HepG2 (cell line): ENCODE measurements at regions not wholly inside any gene's neighbourhood (a gene's known extent, or its start where the extent isn't known, plus 50 kb on each side); places are given as distances from the start of the nearest gene placed in this dataset.

Source experiments
- ATAC-seq: fragments of 200-7000 bp; cut with Tn5 transposase; 3 replicates; pipeline ENCODE4 v1.9.1; 2020; ENCODE audit warnings: mild to moderate bottlenecking, moderate library complexity
- BruUV-seq: library from RNA; stranded (reverse); fragments of 400-500 nt; replicated peaks from 2 replicates; lab custom pipeline; 2021; lab: Mats Ljungman, UMichigan
- CTCF ChIA-PET: fragments of 300-600 bp; formaldehyde crosslinking; extraction: SDS; loops from one replicate; lab custom pipeline; 2021; ENCODE audit warnings: low total read pairs, inconsistent platforms, low intra/inter-chr PET ratio; lab: Yijun Ruan, JAX
- POLR2A ChIA-PET: fragments of 350-600 bp; sonication (Branson Sonifier 250); formaldehyde crosslinking; loops from one replicate; lab custom pipeline; 2020; ENCODE audit warnings: antibody characterized with exemption, inconsistent platforms; lab: Yijun Ruan, JAX
- DNase-seq: peaks from one replicate; pipeline ENCODE4 v3.0.0-alpha.2; 2015; ENCODE audit warnings: low spot score
- FAIRE-seq: peaks from 3 replicates; lab custom pipeline; 2011; peaks lifted over from hg19 to GRCh38; lab: Jason Lieb, UNC
- H2AFZ ChIP-seq: one replicate; pipeline ENCODE4 v1.6.1; 2011; ENCODE audit warnings: low read length, inconsistent platforms
- H3K27ac ChIP-seq: fragments of 300-600 bp; 3 replicates; pipeline ENCODE4 v1.8.0; 2011; ENCODE audit warnings: mixed run types, mild to moderate bottlenecking, mixed read lengths, low read length, inconsistent platforms; ENCODE audit not compliant: insufficient read depth; ENCODE audit errors: extremely low read length
- H3K27me3 ChIP-seq, 2 experiments: fragments of 200-600 bp in 1 of 2; 2 replicates in 1 of 2; 3 replicates in 1 of 2; pipeline versions ENCODE4 v1.6.0 to v1.8.0; 2011; ENCODE audit warnings: low read length in 2 of 2, mild to moderate bottlenecking in 2 of 2, moderate library complexity in 2 of 2, inconsistent platforms in 1 of 2; ENCODE audit not compliant: insufficient read depth in 2 of 2, control insufficient read depth in 1 of 2
- H3K36me3 ChIP-seq, 2 experiments: fragments of 200-600 bp in 1 of 2; replicated peaks in 1 of 2; 2 replicates in 1 of 2; 3 replicates in 1 of 2; pipeline versions ENCODE4 v1.5.1 to v1.8.0; 2011; ENCODE audit warnings: low read length in 2 of 2, inconsistent platforms in 1 of 2; ENCODE audit not compliant: insufficient read depth in 2 of 2, control insufficient read depth in 1 of 2
- H3K4me1 ChIP-seq: 2 replicates; pipeline ENCODE4 v1.5.1; 2012; ENCODE audit warnings: low read length, inconsistent platforms; ENCODE audit not compliant: insufficient read depth
- H3K4me2 ChIP-seq: 2 replicates; pipeline ENCODE4 v1.6.0; 2011; ENCODE audit warnings: low read depth, low read length, inconsistent platforms
- H3K4me3 ChIP-seq, 3 experiments: fragments of 200-600 bp in 1 of 3; sonication (generic), shearing (Covaris generic) in 1 of 3; replicated peaks in 1 of 3; 2 replicates each; pipeline ENCODE4 v1.5.1; 2011 to 2016; ENCODE audit warnings: low read length in 3 of 3, inconsistent platforms in 2 of 3, low read depth in 2 of 3, mild to moderate bottlenecking in 2 of 3, control low read depth in 1 of 3, mixed read lengths in 1 of 3; ENCODE audit not compliant: insufficient read depth in 1 of 3
- H3K79me2 ChIP-seq: one replicate; pipeline ENCODE4 v1.6.1; 2011; ENCODE audit warnings: low read length, inconsistent platforms; ENCODE audit not compliant: insufficient read depth
- H3K9ac ChIP-seq: 2 replicates; pipeline ENCODE4 v1.6.0; 2011; ENCODE audit warnings: mild to moderate bottlenecking, low read depth, low read length, inconsistent platforms; ENCODE audit not compliant: insufficient read depth
- H3K9me3 ChIP-seq: 2 replicates; pipeline ENCODE4 v1.5.1; 2012; ENCODE audit warnings: mild to moderate bottlenecking, low read length
- H4K20me1 ChIP-seq: 2 replicates; pipeline ENCODE4 v1.6.0; 2011; ENCODE audit warnings: inconsistent platforms, mild to moderate bottlenecking, low read length, moderate library complexity; ENCODE audit not compliant: insufficient read depth
- ERF ChIP-seq: IDR thresholded peaks from 2 replicates; pipeline ENCODE4 v1.6.1; 2018; ENCODE audit warnings: missing biosample characterization, missing genetic modification reagents
- MBNL3 ChIP-seq: fragments of 250-450 bp; sonication (Bioruptor Pico); conservative IDR thresholded peaks from 2 replicates; pipeline ENCODE4 v1.8.0; 2022; ENCODE audit warnings: mild to moderate bottlenecking, inconsistent platforms
- TEAD2 ChIP-seq: sonication (generic); formaldehyde crosslinking; IDR thresholded peaks from 2 replicates; pipeline ENCODE4 v1.9.0; 2021; ENCODE audit warnings: missing genetic modification reagents
- ZNF230 ChIP-seq: sonication (generic); formaldehyde crosslinking; IDR thresholded peaks from 2 replicates; pipeline ENCODE4 v1.4.0; 2020; ENCODE audit warnings: mild to moderate bottlenecking, missing genetic modification reagents
- WGBS: methylation state at CpG from one replicate; pipeline ENCODE4 v1.1.6; 2017; ENCODE audit warnings: low lambda C conversion rate; 5-methylcytosine and 5-hydroxymethylcytosine counted together
- in situ Hi-C: cut with HindIII; loops from 2 replicates; pipeline ENCODE4 v1.10.0; 2017; ENCODE audit warnings: low pct_unique_long_range_greater_than_20kb; ENCODE audit not compliant: extremely low pct_ligation_motif_present
- intact Hi-C: fragments of 100-400 bp; cut with micrococcal nuclease; formaldehyde crosslinking; loops from one replicate; pipeline ENCODE4 v1.10.0; 2022; ENCODE audit not compliant: unreplicated experiment
- TF ChIP-seq, protein P1 (sequence below): sonication (generic); formaldehyde crosslinking; IDR thresholded peaks from 2 replicates; pipeline ENCODE4 v1.5.1; 2020; ENCODE audit warnings: missing genetic modification reagents, mild to moderate bottlenecking, borderline replicate concordance
- TF ChIP-seq, protein P2 (sequence below): sonication (generic); formaldehyde crosslinking; IDR thresholded peaks from 2 replicates; pipeline ENCODE4 v1.4.0; 2020; ENCODE audit warnings: mild to moderate bottlenecking, missing genetic modification reagents, borderline replicate concordance
- TF ChIP-seq, protein P3 (sequence below): sonication (generic); formaldehyde crosslinking; IDR thresholded peaks from 2 replicates; pipeline ENCODE4 v1.4.0; 2020; ENCODE audit warnings: missing genetic modification reagents, borderline replicate concordance

DNA sequence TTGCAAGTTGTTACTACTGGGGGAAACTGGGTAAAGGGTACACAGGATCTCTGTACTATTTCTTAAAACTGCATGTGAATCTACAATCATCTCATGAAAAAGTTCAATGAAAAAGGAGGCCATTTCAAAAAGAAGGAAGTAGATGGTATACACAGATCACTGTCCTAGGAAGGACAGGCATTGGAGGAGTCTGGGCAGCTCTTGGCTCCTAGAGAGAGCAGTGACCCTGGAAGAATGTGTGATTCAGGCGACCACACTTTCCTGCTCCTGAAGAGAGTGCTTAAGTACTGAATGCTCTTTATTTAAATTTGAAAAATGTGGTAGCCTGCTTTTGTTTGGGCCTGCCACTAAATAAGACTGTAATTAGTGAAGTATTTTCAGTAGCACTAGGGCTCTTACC lies 318.1 kb upstream of the CASK start:
- in situ Hi-C loops (no loop called here), intact Hi-C loops (no loop called here)
- Histone ChIP-seq H3K27ac (no peak overlapping the region), H3K4me2 (no peak overlapping the region), H4K20me1 (no peaks in the 10 kb centered on the region), H3K27me3 (no peaks in the 10 kb centered on the region), H3K36me3 (no peaks in the 10 kb centered on the region), H2AFZ (no peak overlapping the region), H3K4me1 (no peaks in the 10 kb centered on the region), H3K4me3 (no peak overlapping the region), H3K79me2 (no peaks in the 10 kb centered on the region), H3K9me3 (no peaks in the 10 kb centered on the region), H3K9ac (no peak overlapping the region)
- DNase-seq, result no peak
- POLR2A ChIA-PET, result no interaction called here
- no peak for ATAC-seq
- no peak for FAIRE-seq
- no CpG with 5 or more reads among the region's 1 CpG for WGBS
- BruUV-seq, result no TSS peak
- TF ChIP-seq, protein P1, sequence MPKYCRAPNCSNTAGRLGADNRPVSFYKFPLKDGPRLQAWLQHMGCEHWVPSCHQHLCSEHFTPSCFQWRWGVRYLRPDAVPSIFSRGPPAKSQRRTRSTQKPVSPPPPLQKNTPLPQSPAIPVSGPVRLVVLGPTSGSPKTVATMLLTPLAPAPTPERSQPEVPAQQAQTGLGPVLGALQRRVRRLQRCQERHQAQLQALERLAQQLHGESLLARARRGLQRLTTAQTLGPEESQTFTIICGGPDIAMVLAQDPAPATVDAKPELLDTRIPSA (CRISPR knock-in tag), result no peak
- TF ChIP-seq ERF (CRISPR knock-in tag), result no peak
- TF ChIP-seq, protein P2, sequence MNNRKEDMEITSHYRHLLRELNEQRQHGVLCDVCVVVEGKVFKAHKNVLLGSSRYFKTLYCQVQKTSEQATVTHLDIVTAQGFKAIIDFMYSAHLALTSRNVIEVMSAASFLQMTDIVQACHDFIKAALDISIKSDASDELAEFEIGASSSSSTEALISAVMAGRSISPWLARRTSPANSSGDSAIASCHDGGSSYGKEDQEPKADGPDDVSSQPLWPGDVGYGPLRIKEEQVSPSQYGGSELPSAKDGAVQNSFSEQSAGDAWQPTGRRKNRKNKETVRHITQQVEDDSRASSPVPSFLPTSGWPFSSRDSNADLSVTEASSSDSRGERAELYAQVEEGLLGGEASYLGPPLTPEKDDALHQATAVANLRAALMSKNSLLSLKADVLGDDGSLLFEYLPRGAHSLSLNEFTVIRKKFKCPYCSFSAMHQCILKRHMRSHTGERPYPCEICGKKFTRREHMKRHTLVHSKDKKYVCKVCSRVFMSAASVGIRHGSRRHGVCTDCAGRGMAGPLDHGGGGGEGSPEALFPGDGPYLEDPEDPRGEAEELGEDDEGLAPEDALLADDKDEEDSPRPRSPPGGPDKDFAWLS (CRISPR knock-in tag), result no peak
- CTCF ChIA-PET, result no interaction called here

DNA sequence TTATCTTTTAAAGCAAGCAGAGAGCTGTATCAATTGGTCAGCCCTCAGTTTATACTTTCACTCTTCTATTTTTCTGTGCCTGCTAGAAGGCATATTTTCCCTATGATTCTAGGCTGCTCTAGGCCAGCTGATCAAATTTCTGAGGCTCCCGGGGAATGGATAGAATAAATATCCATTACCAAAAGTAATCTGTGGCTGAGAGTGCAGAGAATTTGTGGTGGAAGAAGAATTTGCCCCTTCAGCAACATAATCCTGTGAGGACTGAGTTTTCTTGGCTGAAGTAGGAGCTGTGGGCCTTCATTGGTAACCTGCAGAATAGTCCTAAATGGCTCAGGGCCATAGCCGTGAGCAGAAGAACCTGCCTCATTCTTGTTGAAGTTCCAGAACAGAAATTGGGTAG lies 314.6 kb upstream of the CASK start:
- WGBS, result 0% methylated on average over 1 of the region's 2 CpGs
- FAIRE-seq (no peak), ATAC-seq (no peak), DNase-seq (no peak)
- BruUV-seq, result no TSS peak
- Histone ChIP-seq H4K20me1 (no peaks in the 10 kb centered on the region), H2AFZ (no peak overlapping the region), H3K79me2 (no peaks in the 10 kb centered on the region), H3K9me3 (no peaks in the 10 kb centered on the region), H3K4me1 (no peaks in the 10 kb centered on the region), H3K4me2 (no peak overlapping the region), H3K27ac (no peak overlapping the region), H3K27me3 (no peaks in the 10 kb centered on the region), H3K4me3 (no peak overlapping the region), H3K9ac (no peak overlapping the region), H3K36me3 (no peaks in the 10 kb centered on the region)
- in situ Hi-C loops (no loop called here), intact Hi-C loops (no loop called here)
- CTCF ChIA-PET, result no interaction called here
- POLR2A ChIA-PET, result no interaction called here
- TF ChIP-seq TEAD2 (no peak), ZNF230 (CRISPR knock-in tag) (no peak), MBNL3 (CRISPR knock-in tag) (no peak)
- TF ChIP-seq, protein P3, sequence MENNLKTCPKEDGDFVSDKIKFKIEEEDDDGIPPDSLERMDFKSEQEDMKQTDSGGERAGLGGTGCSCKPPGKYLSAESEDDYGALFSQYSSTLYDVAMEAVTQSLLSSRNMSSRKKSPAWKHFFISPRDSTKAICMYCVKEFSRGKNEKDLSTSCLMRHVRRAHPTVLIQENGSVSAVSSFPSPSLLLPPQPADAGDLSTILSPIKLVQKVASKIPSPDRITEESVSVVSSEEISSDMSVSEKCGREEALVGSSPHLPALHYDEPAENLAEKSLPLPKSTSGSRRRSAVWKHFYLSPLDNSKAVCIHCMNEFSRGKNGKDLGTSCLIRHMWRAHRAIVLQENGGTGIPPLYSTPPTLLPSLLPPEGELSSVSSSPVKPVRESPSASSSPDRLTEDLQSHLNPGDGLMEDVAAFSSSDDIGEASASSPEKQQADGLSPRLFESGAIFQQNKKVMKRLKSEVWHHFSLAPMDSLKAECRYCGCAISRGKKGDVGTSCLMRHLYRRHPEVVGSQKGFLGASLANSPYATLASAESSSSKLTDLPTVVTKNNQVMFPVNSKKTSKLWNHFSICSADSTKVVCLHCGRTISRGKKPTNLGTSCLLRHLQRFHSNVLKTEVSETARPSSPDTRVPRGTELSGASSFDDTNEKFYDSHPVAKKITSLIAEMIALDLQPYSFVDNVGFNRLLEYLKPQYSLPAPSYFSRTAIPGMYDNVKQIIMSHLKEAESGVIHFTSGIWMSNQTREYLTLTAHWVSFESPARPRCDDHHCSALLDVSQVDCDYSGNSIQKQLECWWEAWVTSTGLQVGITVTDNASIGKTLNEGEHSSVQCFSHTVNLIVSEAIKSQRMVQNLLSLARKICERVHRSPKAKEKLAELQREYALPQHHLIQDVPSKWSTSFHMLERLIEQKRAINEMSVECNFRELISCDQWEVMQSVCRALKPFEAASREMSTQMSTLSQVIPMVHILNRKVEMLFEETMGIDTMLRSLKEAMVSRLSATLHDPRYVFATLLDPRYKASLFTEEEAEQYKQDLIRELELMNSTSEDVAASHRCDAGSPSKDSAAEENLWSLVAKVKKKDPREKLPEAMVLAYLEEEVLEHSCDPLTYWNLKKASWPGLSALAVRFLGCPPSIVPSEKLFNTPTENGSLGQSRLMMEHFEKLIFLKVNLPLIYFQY (CRISPR knock-in tag), result no peak
